HepG2 (cell line): ENCODE measurements at regions not wholly inside any gene's neighbourhood (a gene's known extent, or its start where the extent isn't known, plus 50 kb on each side); places are given as distances from the start of the nearest gene placed in this dataset.

Experiments used
- ATAC-seq: fragments of 200-7000 bp; cut with Tn5 transposase; 3 replicates; pipeline ENCODE4 v1.9.1; 2020; ENCODE audit warnings: mild to moderate bottlenecking, moderate library complexity
- BruUV-seq: library from RNA; stranded (reverse); fragments of 400-500 nt; replicated peaks from 2 replicates; lab custom pipeline; 2021; lab: Mats Ljungman, UMichigan
- CTCF ChIA-PET: fragments of 300-600 bp; formaldehyde crosslinking; extraction: SDS; loops from one replicate; lab custom pipeline; 2021; ENCODE audit warnings: low total read pairs, inconsistent platforms, low intra/inter-chr PET ratio; lab: Yijun Ruan, JAX
- POLR2A ChIA-PET: fragments of 350-600 bp; sonication (Branson Sonifier 250); formaldehyde crosslinking; loops from one replicate; lab custom pipeline; 2020; ENCODE audit warnings: antibody characterized with exemption, inconsistent platforms; lab: Yijun Ruan, JAX
- DNase-seq: peaks from one replicate; pipeline ENCODE4 v3.0.0-alpha.2; 2015; ENCODE audit warnings: low spot score
- FAIRE-seq: peaks from 3 replicates; lab custom pipeline; 2011; peaks lifted over from hg19 to GRCh38; lab: Jason Lieb, UNC
- H2AFZ ChIP-seq: one replicate; pipeline ENCODE4 v1.6.1; 2011; ENCODE audit warnings: low read length, inconsistent platforms
- H3K27ac ChIP-seq: fragments of 300-600 bp; 3 replicates; pipeline ENCODE4 v1.8.0; 2011; ENCODE audit warnings: mixed run types, mild to moderate bottlenecking, mixed read lengths, low read length, inconsistent platforms; ENCODE audit not compliant: insufficient read depth; ENCODE audit errors: extremely low read length
- H3K27me3 ChIP-seq, 2 experiments: fragments of 200-600 bp in 1 of 2; 2 replicates in 1 of 2; 3 replicates in 1 of 2; pipeline versions ENCODE4 v1.6.0 to v1.8.0; 2011; ENCODE audit warnings: low read length in 2 of 2, mild to moderate bottlenecking in 2 of 2, moderate library complexity in 2 of 2, inconsistent platforms in 1 of 2; ENCODE audit not compliant: insufficient read depth in 2 of 2, control insufficient read depth in 1 of 2
- H3K36me3 ChIP-seq, 2 experiments: fragments of 200-600 bp in 1 of 2; replicated peaks in 1 of 2; 2 replicates in 1 of 2; 3 replicates in 1 of 2; pipeline versions ENCODE4 v1.5.1 to v1.8.0; 2011; ENCODE audit warnings: low read length in 2 of 2, inconsistent platforms in 1 of 2; ENCODE audit not compliant: insufficient read depth in 2 of 2, control insufficient read depth in 1 of 2
- H3K4me1 ChIP-seq: 2 replicates; pipeline ENCODE4 v1.5.1; 2012; ENCODE audit warnings: low read length, inconsistent platforms; ENCODE audit not compliant: insufficient read depth
- H3K4me2 ChIP-seq: 2 replicates; pipeline ENCODE4 v1.6.0; 2011; ENCODE audit warnings: low read depth, low read length, inconsistent platforms
- H3K4me3 ChIP-seq, 3 experiments: fragments of 200-600 bp in 1 of 3; sonication (generic), shearing (Covaris generic) in 1 of 3; replicated peaks in 1 of 3; 2 replicates each; pipeline ENCODE4 v1.5.1; 2011 to 2016; ENCODE audit warnings: low read length in 3 of 3, inconsistent platforms in 2 of 3, low read depth in 2 of 3, mild to moderate bottlenecking in 2 of 3, control low read depth in 1 of 3, mixed read lengths in 1 of 3; ENCODE audit not compliant: insufficient read depth in 1 of 3
- H3K79me2 ChIP-seq: one replicate; pipeline ENCODE4 v1.6.1; 2011; ENCODE audit warnings: low read length, inconsistent platforms; ENCODE audit not compliant: insufficient read depth
- H3K9ac ChIP-seq: 2 replicates; pipeline ENCODE4 v1.6.0; 2011; ENCODE audit warnings: mild to moderate bottlenecking, low read depth, low read length, inconsistent platforms; ENCODE audit not compliant: insufficient read depth
- H3K9me3 ChIP-seq: 2 replicates; pipeline ENCODE4 v1.5.1; 2012; ENCODE audit warnings: mild to moderate bottlenecking, low read length
- H4K20me1 ChIP-seq: 2 replicates; pipeline ENCODE4 v1.6.0; 2011; ENCODE audit warnings: inconsistent platforms, mild to moderate bottlenecking, low read length, moderate library complexity; ENCODE audit not compliant: insufficient read depth
- AGO2 ChIP-seq: fragments of 200-400 bp; formaldehyde crosslinking; optimal IDR thresholded peaks from 2 replicates; pipeline ENCODE3; 2017; ENCODE audit warnings: mild to moderate bottlenecking, low read depth, low read length, moderate library complexity
- HCFC1 ChIP-seq: fragments of 150-350 bp; IDR thresholded peaks from 2 replicates; pipeline ENCODE4 v1.6.1; 2014; ENCODE audit warnings: low read depth, low read length
- KLF9 ChIP-seq: IDR thresholded peaks from 2 replicates; pipeline ENCODE4 v1.6.1; 2016; ENCODE audit warnings: low read depth
- MAFF ChIP-seq: IDR thresholded peaks from 2 replicates; pipeline ENCODE4 v1.6.1; 2011; ENCODE audit warnings: low read depth, low read length, improper control_type of control experiment
- PHF20 ChIP-seq: sonication (generic); formaldehyde crosslinking; IDR thresholded peaks from 2 replicates; pipeline ENCODE4 v1.5.0; 2020; ENCODE audit warnings: mild to moderate bottlenecking, missing genetic modification reagents
- REL ChIP-seq: sonication (generic); formaldehyde crosslinking; conservative IDR thresholded peaks from 2 replicates; pipeline ENCODE4 v1.8.0; 2022; ENCODE audit warnings: mild to moderate bottlenecking, missing genetic modification reagents, moderate library complexity
- SOX13 ChIP-seq, 3 experiments: fragments of 450-650 bp in 1 of 3; sonication (generic) in 1 of 3; formaldehyde crosslinking in 1 of 3; IDR thresholded peaks in 2 of 3; conservative IDR thresholded peaks in 1 of 3; 2 replicates each; pipeline versions ENCODE4 v1.5.0 to v1.6.1; 2016 to 2020; ENCODE audit warnings: antibody characterized with exemption in 1 of 3, mild to moderate bottlenecking in 1 of 3, missing compliant biosample characterization in 1 of 3, missing genetic modification reagents in 1 of 3, moderate library complexity in 1 of 3
- ZBTB14 ChIP-seq: sonication (generic); formaldehyde crosslinking; IDR thresholded peaks from 2 replicates; pipeline ENCODE4 v1.4.0; 2020; ENCODE audit warnings: missing genetic modification reagents
- ZFP1 ChIP-seq: IDR thresholded peaks from 2 replicates; pipeline ENCODE4 v1.6.1; 2016
- ZNF205 ChIP-seq: IDR thresholded peaks from 2 replicates; pipeline ENCODE4 v1.6.1; 2018; ENCODE audit warnings: missing biosample characterization, missing genetic modification reagents
- ZNF3 ChIP-seq: IDR thresholded peaks from 2 replicates; pipeline ENCODE4 v1.7.0; 2017; ENCODE audit warnings: inconsistent platforms
- ZNF737 ChIP-seq: sonication (generic); formaldehyde crosslinking; IDR thresholded peaks from 2 replicates; pipeline ENCODE4 v1.5.0; 2020; ENCODE audit warnings: missing genetic modification reagents, mild to moderate bottlenecking, borderline replicate concordance
- ZNF770 ChIP-seq: sonication (generic); formaldehyde crosslinking; IDR thresholded peaks from 2 replicates; pipeline ENCODE4 v1.5.0; 2020; ENCODE audit warnings: mild to moderate bottlenecking, missing genetic modification reagents
- ZNF780A ChIP-seq: sonication (generic); formaldehyde crosslinking; IDR thresholded peaks from 2 replicates; pipeline ENCODE4 v1.8.0; 2022; ENCODE audit warnings: mild to moderate bottlenecking, missing genetic modification reagents, moderate library complexity
- WGBS: methylation state at CpG from one replicate; pipeline ENCODE4 v1.1.6; 2017; ENCODE audit warnings: low lambda C conversion rate; 5-methylcytosine and 5-hydroxymethylcytosine counted together
- in situ Hi-C: cut with HindIII; loops from 2 replicates; pipeline ENCODE4 v1.10.0; 2017; ENCODE audit warnings: low pct_unique_long_range_greater_than_20kb; ENCODE audit not compliant: extremely low pct_ligation_motif_present
- intact Hi-C: fragments of 100-400 bp; cut with micrococcal nuclease; formaldehyde crosslinking; loops from one replicate; pipeline ENCODE4 v1.10.0; 2022; ENCODE audit not compliant: unreplicated experiment

- Histone ChIP-seq H3K27me3 (peaks cover 3 to 57% of the 10 kb centered on the region in 2 experiments; a peak in 4 of 5 replicates), H3K27ac (no peak overlapping the region), H2AFZ (no peak overlapping the region), H3K4me1 (peaks cover 20% of the 10 kb centered on the region), H4K20me1 (peaks cover 3% of the 10 kb centered on the region; the same call in 1 of the 2 replicates), H3K4me3 (no peak overlapping the region), H3K9ac (no peak overlapping the region), H3K9me3 (no peaks in the 10 kb centered on the region), H3K79me2 (no peaks in the 10 kb centered on the region), H3K4me2 (no peak overlapping the region), H3K36me3 (no peaks in the 10 kb centered on the region)
- DNase-seq, result no peak
- FAIRE-seq, result no peak
- intact Hi-C loops, result no loop called here
- ATAC-seq, result no peak
- TF ChIP-seq ZFP1 (no peak), ZBTB14 (CRISPR knock-in tag) (no peak)
- POLR2A ChIA-PET, result no interaction called here
- in situ Hi-C loops, result no loop called here
- no TSS peak for BruUV-seq
- CTCF ChIA-PET, result no interaction called here
- WGBS, result 60% methylated on average over 9 of the region's 13 CpGs
These were observed 70.6 kb upstream of the SHANK2 start for GRCh38 chr11:71322861-71323582.

- WGBS, result 49% methylated on average over 6 of the region's 12 CpGs
- peaks cover 3 to 50% of the 10 kb centered on the region in 2 experiments; a peak in 4 of 5 replicates for H3K27me3 ChIP-seq
- intact Hi-C loops, result no loop called here
- no peak for TF ChIP-seq ZNF780A
- no peak for TF ChIP-seq ZNF205 (CRISPR knock-in tag)
- no peak for TF ChIP-seq ZNF3 (CRISPR knock-in tag)
- TF ChIP-seq ZNF737 (CRISPR knock-in tag), result no peak
- no peak for TF ChIP-seq HCFC1
- no peak for TF ChIP-seq SOX13 (IDR thresholded peaks at IDR 0.05)
- TF ChIP-seq SOX13 (CRISPR knock-in tag; conservative IDR thresholded peaks at IDR 0.05 in 1 of 2, IDR thresholded peaks at IDR 0.05 in 1 of 2), result no peak
- TF ChIP-seq ZNF770, result no peak
- TF ChIP-seq AGO2, result no peak
- no peak for TF ChIP-seq KLF9 (CRISPR knock-in tag)
- no peak for TF ChIP-seq REL
- peak; percentile 22; the same call in 1 of the 2 replicates for TF ChIP-seq MAFF
- no peak for TF ChIP-seq PHF20
These were observed 69.9 kb upstream of the SHANK2 start for GRCh38 chr11:71322192-71322735.

More at GRCh38 chr11:71322192-71322735, 69.9 kb upstream of the SHANK2 start:
- CTCF ChIA-PET, result no interaction called here
- DNase-seq, result no peak
- BruUV-seq, result no TSS peak
- H3K27ac ChIP-seq, result no peak overlapping the region
- no peak overlapping the region for H2AFZ ChIP-seq
- H3K4me2 ChIP-seq, result no peak overlapping the region
- POLR2A ChIA-PET, result no interaction called here
- H3K4me3 ChIP-seq, result no peak overlapping the region
- peaks cover 3% of the 10 kb centered on the region; the same call in 1 of the 2 replicates for H4K20me1 ChIP-seq
- H3K9me3 ChIP-seq, result peaks cover 5% of the 10 kb centered on the region
- no peak overlapping the region for H3K9ac ChIP-seq
- no peaks in the 10 kb centered on the region for H3K36me3 ChIP-seq
- ATAC-seq, result no peak
- peaks cover 20% of the 10 kb centered on the region for H3K4me1 ChIP-seq
- no peaks in the 10 kb centered on the region for H3K79me2 ChIP-seq
- FAIRE-seq, result no peak
- in situ Hi-C loops, result no loop called here
